A549 (cell line): ENCODE measurements at regions not wholly inside any gene's neighbourhood (a gene's known extent, or its start where the extent isn't known, plus 50 kb on each side); places are given as distances from the start of the nearest gene placed in this dataset.
"Not testable (repeated sequence)": the region's sequence is repeated elsewhere in the genome, so short reads cannot be mapped to it uniquely, and the experiment has no call there.

ENCODE experiments used
- ATAC-seq, 2 experiments: fragments of 200-7000 bp in 1 of 2; fragments of >200 bp in 1 of 2; cut with Nextera tagmentation in 1 of 2; cut with Tn5 transposase in 1 of 2; 3 replicates each; pipeline versions ENCODE4 v1.8.0 to v1.9.1; 2018 to 2020; ENCODE audit warnings: mild to moderate bottlenecking in 1 of 2, moderate library complexity in 1 of 2
- CTCF ChIA-PET: fragments of 300-600 bp; sonication (Branson Sonifier 250); formaldehyde crosslinking; extraction: SDS; loops from one replicate; lab custom pipeline; 2021; ENCODE audit warnings: antibody characterized with exemption, inconsistent platforms; lab: Yijun Ruan, JAX
- POLR2A ChIA-PET: fragments of 350-600 bp; formaldehyde crosslinking; extraction: SDS; loops from one replicate; lab custom pipeline; 2021; ENCODE audit warnings: antibody characterized with exemption, inconsistent platforms; lab: Yijun Ruan, JAX
- DNase-seq, 2 experiments: peaks; one replicate each; pipeline versions ENCODE4 v3.0.0 to v3.0.0-alpha.2; 2011 to 2016; ENCODE audit warnings: low read depth in 1 of 2, low spot score in 1 of 2
- FAIRE-seq: peaks from 2 replicates; lab custom pipeline; 2011; peaks lifted over from hg19 to GRCh38; lab: Jason Lieb, UNC
- H3K27ac ChIP-seq, 2 experiments: fragments of >200 bp; sonication (Bioruptor Twin); formaldehyde crosslinking; 3 replicates each; pipeline ENCODE4 v1.5.1; 2016 to 2017
- H3K4me1 ChIP-seq: fragments of >200 bp; sonication (Bioruptor Twin); formaldehyde crosslinking; 3 replicates; pipeline ENCODE4 v1.6.1; 2016
- H3K4me2 ChIP-seq: fragments of >200 bp; sonication (Bioruptor Twin); formaldehyde crosslinking; 3 replicates; pipeline ENCODE4 v1.6.1; 2016
- H3K4me3 ChIP-seq: fragments of >200 bp; sonication (Bioruptor Twin); formaldehyde crosslinking; 3 replicates; pipeline ENCODE4 v1.5.1; 2016
- H3K9me3 ChIP-seq: fragments of >200 bp; sonication (Bioruptor Twin); formaldehyde crosslinking; 3 replicates; pipeline ENCODE4 v1.6.1; 2016
- CBX2 ChIP-seq: fragments of 200-600 bp; sonication (generic); IDR thresholded peaks from 2 replicates; pipeline ENCODE4 v1.6.1; 2016; ENCODE audit warnings: low read depth, mild to moderate bottlenecking, borderline replicate concordance
- CBX8 ChIP-seq: fragments of 200-600 bp; sonication (generic); IDR thresholded peaks from 2 replicates; pipeline ENCODE4 v1.6.1; 2016
- CHD2 ChIP-seq: fragments of 150-350 bp; IDR thresholded peaks from 2 replicates; pipeline ENCODE4 v1.6.1; 2014; ENCODE audit warnings: low read length; ENCODE audit not compliant: partially characterized antibody
- EHF ChIP-seq: fragments of 250-450 bp; sonication (Bioruptor Pico); IDR thresholded peaks from 2 replicates; pipeline ENCODE4 v1.5.0; 2020; ENCODE audit warnings: mild to moderate bottlenecking
- EP300 ChIP-seq, 2 experiments: fragments of >200 bp; sonication (Bioruptor Twin); formaldehyde crosslinking; IDR thresholded peaks; 2 replicates in 1 of 2; 3 replicates in 1 of 2; pipeline ENCODE4 v1.6.1; 2016 to 2017
- ESRRA ChIP-seq: fragments of 150-350 bp; IDR thresholded peaks from 2 replicates; pipeline ENCODE4 v1.6.1; 2014; ENCODE audit warnings: mild to moderate bottlenecking, low read length, borderline replicate concordance
- GATA3 ChIP-seq: IDR thresholded peaks from 2 replicates; pipeline ENCODE4 v1.6.1; 2012; ENCODE audit warnings: borderline replicate concordance
- HOXA7 ChIP-seq: fragments of 250-450 bp; sonication (Bioruptor Pico); IDR thresholded peaks from 2 replicates; pipeline ENCODE4 v1.5.0; 2020; ENCODE audit warnings: mild to moderate bottlenecking, moderate library complexity
- HOXB5 ChIP-seq: fragments of 250-450 bp; sonication (Bioruptor Pico); IDR thresholded peaks from 2 replicates; pipeline ENCODE4 v1.5.0; 2020; ENCODE audit warnings: mild to moderate bottlenecking, moderate library complexity
- JUNB ChIP-seq: fragments of >200 bp; sonication (Bioruptor Twin); formaldehyde crosslinking; IDR thresholded peaks from 2 replicates; pipeline ENCODE4 v1.6.1; 2016
- KDM1A ChIP-seq: fragments of 200-600 bp; sonication (generic); IDR thresholded peaks from 2 replicates; pipeline ENCODE4 v1.6.1; 2016; ENCODE audit warnings: low read depth, mild to moderate bottlenecking
- KDM5A ChIP-seq: fragments of 200-600 bp; sonication (generic); IDR thresholded peaks from 2 replicates; pipeline ENCODE4 v1.6.1; 2016; ENCODE audit warnings: antibody characterized with exemption, mild to moderate bottlenecking
- MAFK ChIP-seq: fragments of 450-650 bp; IDR thresholded peaks from 2 replicates; pipeline ENCODE4 v1.6.1; 2014; ENCODE audit not compliant: partially characterized antibody
- MYC ChIP-seq: IDR thresholded peaks from 2 replicates; pipeline ENCODE4 v1.6.1; 2012; ENCODE audit warnings: mild to moderate bottlenecking, inconsistent platforms, low read length, improper control_type of control experiment, borderline replicate concordance
- NR3C1 ChIP-seq: fragments of >200 bp; sonication (Bioruptor Twin); formaldehyde crosslinking; IDR thresholded peaks from 3 replicates; pipeline ENCODE4 v1.6.1; 2017
- POLR2AphosphoS2 ChIP-seq: conservative IDR thresholded peaks from 2 replicates; pipeline ENCODE4 v1.6.1; 2012; ENCODE audit warnings: low read length, improper control_type of control experiment, inconsistent platforms
- RAD21 ChIP-seq, 2 experiments: fragments of >200 bp in 1 of 2; sonication (Bioruptor Twin) in 1 of 2; formaldehyde crosslinking in 1 of 2; IDR thresholded peaks in 1 of 2; conservative IDR thresholded peaks in 1 of 2; 2 replicates in 1 of 2; 3 replicates in 1 of 2; pipeline ENCODE4 v1.6.1; 2012 to 2018; ENCODE audit warnings: inconsistent platforms in 1 of 2
- RFX5 ChIP-seq: fragments of 450-650 bp; IDR thresholded peaks from 2 replicates; pipeline ENCODE4 v1.7.1; 2014; ENCODE audit warnings: antibody characterized with exemption, mild to moderate bottlenecking, moderate library complexity
- RNF2 ChIP-seq: fragments of 200-600 bp; sonication (generic); IDR thresholded peaks from 2 replicates; pipeline ENCODE4 v1.6.1; 2016; ENCODE audit warnings: low read depth, mild to moderate bottlenecking, antibody characterized with exemption, moderate library complexity, borderline replicate concordance
- SMC3 ChIP-seq: fragments of >200 bp; sonication (Bioruptor Twin); formaldehyde crosslinking; IDR thresholded peaks from 3 replicates; pipeline ENCODE4 v1.6.1; 2018; ENCODE audit warnings: inconsistent platforms
- TFCP2L1 ChIP-seq: fragments of 250-450 bp; sonication (Bioruptor Pico); IDR thresholded peaks from 2 replicates; pipeline ENCODE4 v1.5.0; 2021; ENCODE audit warnings: mild to moderate bottlenecking
- TP53 ChIP-seq: fragments of 250-450 bp; sonication (Bioruptor Pico); IDR thresholded peaks from 2 replicates; pipeline ENCODE4 v1.5.0; 2021; ENCODE audit warnings: mild to moderate bottlenecking, moderate library complexity
- ZC3H11A ChIP-seq: fragments of 450-650 bp; IDR thresholded peaks from 2 replicates; pipeline ENCODE4 v1.6.1; 2014; ENCODE audit warnings: antibody characterized with exemption, mild to moderate bottlenecking
- ZFP36 ChIP-seq: fragments of 450-650 bp; IDR thresholded peaks from 2 replicates; pipeline ENCODE4 v1.6.1; 2014; ENCODE audit warnings: borderline replicate concordance; ENCODE audit not compliant: partially characterized antibody
- ZSCAN20 ChIP-seq: fragments of 250-450 bp; sonication (Bioruptor Pico); IDR thresholded peaks from 2 replicates; pipeline ENCODE4 v1.8.0; 2022; ENCODE audit warnings: mild to moderate bottlenecking, moderate library complexity
- WGBS: methylation state at CpG from one replicate; pipeline ENCODE4 v1.1.6; 2017; ENCODE audit errors: missing lambda C conversion rate; 5-methylcytosine and 5-hydroxymethylcytosine counted together
- TF ChIP-seq, protein P1 (sequence below): fragments of 250-450 bp; sonication (Bioruptor Pico); IDR thresholded peaks from 2 replicates; pipeline ENCODE4 v1.5.0; 2021; ENCODE audit warnings: mild to moderate bottlenecking, moderate library complexity, borderline replicate concordance
- TF ChIP-seq, protein P2 (sequence below): fragments of 150-350 bp; IDR thresholded peaks from 2 replicates; pipeline ENCODE4 v1.6.1; 2014; ENCODE audit warnings: low read depth, mild to moderate bottlenecking, low read length
- TF ChIP-seq, protein P3 (sequence below): fragments of 200-600 bp; sonication (generic); IDR thresholded peaks from 2 replicates; pipeline ENCODE4 v1.6.1; 2016; ENCODE audit warnings: antibody characterized with exemption, mild to moderate bottlenecking, moderate library complexity

- ChIA-PET CTCF (no interaction called here), POLR2A (no interaction called here)
- no peaks in the 10 kb centered on the region for H3K4me1 ChIP-seq
- TF ChIP-seq SMC3 (no peak), RFX5 (no peak), MYC (no peak), RNF2 (no peak), ZFP36 (no peak), HOXB5 (CRISPR knock-in tag) (no peak), MAFK (no peak), TFCP2L1 (CRISPR knock-in tag) (no peak), POLR2AphosphoS2 (no peak), GATA3 (no peak), EP300 (IDR thresholded peaks at IDR 0.05) (no peak), NR3C1 (no peak), CBX8 (no peak), CBX2 (no peak), KDM1A (no peak), KDM5A (no peak)
- TF ChIP-seq, protein P1, sequence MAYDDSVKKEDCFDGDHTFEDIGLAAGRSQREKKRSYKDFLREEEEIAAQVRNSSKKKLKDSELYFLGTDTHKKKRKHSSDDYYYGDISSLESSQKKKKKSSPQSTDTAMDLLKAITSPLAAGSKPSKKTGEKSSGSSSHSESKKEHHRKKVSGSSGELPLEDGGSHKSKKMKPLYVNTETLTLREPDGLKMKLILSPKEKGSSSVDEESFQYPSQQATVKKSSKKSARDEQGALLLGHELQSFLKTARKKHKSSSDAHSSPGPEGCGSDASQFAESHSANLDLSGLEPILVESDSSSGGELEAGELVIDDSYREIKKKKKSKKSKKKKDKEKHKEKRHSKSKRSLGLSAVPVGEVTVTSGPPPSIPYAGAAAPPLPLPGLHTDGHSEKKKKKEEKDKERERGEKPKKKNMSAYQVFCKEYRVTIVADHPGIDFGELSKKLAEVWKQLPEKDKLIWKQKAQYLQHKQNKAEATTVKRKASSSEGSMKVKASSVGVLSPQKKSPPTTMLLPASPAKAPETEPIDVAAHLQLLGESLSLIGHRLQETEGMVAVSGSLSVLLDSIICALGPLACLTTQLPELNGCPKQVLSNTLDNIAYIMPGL, result no peak
- H3K27ac ChIP-seq, result no peak overlapping the region
- H3K4me3 ChIP-seq, result no peak overlapping the region
- 0% methylated on average over 2 of the region's 2 CpGs for WGBS
- DNase-seq (no peak), ATAC-seq (no peak), FAIRE-seq (no peak)
- no peak overlapping the region for H3K4me2 ChIP-seq
- H3K9me3 ChIP-seq, result no peaks in the 10 kb centered on the region
Measured at GRCh38 chr4:107419052-107419451, 301.0 kb downstream of the PAPSS1 start.

DNA sequence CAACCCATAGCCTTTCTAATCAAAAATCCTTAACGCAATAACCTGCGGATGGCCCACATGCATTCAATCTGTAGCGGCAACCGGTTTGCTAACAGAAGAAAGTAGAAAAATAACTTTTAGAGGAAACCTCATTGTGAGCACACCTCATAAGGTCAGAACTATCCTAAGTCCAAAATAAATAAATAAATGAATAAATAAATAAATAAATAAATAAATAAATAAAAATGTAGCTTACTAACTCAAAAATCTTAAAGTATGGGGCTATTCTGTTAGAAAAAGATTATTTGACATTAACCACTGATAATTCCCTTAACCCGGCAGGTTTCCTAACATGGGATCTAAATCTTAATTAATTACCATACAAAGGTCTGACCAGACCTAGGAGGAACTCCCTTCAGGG is 304.5 kb downstream of the PAPSS1 start:
- FAIRE-seq, H3K4me1 ChIP-seq, H3K27ac ChIP-seq, CTCF ChIA-PET, ATAC-seq, DNase-seq, H3K4me2 ChIP-seq, POLR2A ChIA-PET, H3K9me3 ChIP-seq, H3K4me3 ChIP-seq: not testable (repeated sequence)
- TF ChIP-seq ZC3H11A, result peak; percentile 39; the same call in 1 of the 2 replicates
- 83% methylated on average over 5 of the region's 5 CpGs for WGBS

GRCh38 chr4:107409872-107410271 is 310.2 kb downstream of the PAPSS1 start:
- WGBS, result 2% methylated on average over 3 of the region's 7 CpGs
- H3K4me1 ChIP-seq, H3K4me3 ChIP-seq, H3K27ac ChIP-seq, POLR2A ChIA-PET, ATAC-seq, FAIRE-seq, H3K4me2 ChIP-seq, DNase-seq, CTCF ChIA-PET, H3K9me3 ChIP-seq: not testable (repeated sequence)

DNA sequence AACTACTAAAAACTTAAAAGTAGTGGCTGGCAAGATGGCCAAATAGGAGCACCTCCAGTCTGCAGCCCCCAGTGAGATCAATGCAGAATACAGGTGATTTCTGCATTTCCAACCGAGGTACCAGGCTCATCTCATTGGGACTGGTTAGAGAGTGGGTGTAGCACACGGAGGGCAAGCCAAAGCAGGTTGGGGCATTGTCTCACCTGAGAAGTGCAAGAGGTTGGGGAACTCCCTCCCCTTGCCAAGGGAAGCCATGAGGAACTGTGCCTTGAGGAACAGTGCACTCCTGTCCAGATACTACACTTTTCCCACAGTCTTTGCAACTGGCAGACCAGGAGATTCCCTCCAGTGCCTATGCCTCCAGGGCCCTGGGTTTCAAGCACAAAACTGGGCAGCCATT is 311.1 kb downstream of the PAPSS1 start:
- Histone ChIP-seq H3K4me3 (no peak overlapping the region), H3K9me3 (no peaks in the 10 kb centered on the region), H3K4me2 (no peak overlapping the region), H3K27ac (no peak overlapping the region), H3K4me1 (no peaks in the 10 kb centered on the region)
- ATAC-seq, result no peak
- 3% methylated on average over 2 of the region's 2 CpGs for WGBS
- DNase-seq, result no peak
- POLR2A ChIA-PET, result no interaction called here
- FAIRE-seq, result no peak
- CTCF ChIA-PET, result interaction anchor here (0.7 kb wide), 1 partner anchor 58 kb away, joined by 9 read pairs; no protein-coding TSS in a partner anchor
- TF ChIP-seq ESRRA, result no peak
- TF ChIP-seq EHF (CRISPR knock-in tag), result no peak
- no peak for TF ChIP-seq RAD21 (conservative IDR thresholded peaks at IDR 0.05 in 1 of 2, IDR thresholded peaks at IDR 0.05 in 1 of 2)
- TF ChIP-seq JUNB, result no peak
- TF ChIP-seq, protein P2, sequence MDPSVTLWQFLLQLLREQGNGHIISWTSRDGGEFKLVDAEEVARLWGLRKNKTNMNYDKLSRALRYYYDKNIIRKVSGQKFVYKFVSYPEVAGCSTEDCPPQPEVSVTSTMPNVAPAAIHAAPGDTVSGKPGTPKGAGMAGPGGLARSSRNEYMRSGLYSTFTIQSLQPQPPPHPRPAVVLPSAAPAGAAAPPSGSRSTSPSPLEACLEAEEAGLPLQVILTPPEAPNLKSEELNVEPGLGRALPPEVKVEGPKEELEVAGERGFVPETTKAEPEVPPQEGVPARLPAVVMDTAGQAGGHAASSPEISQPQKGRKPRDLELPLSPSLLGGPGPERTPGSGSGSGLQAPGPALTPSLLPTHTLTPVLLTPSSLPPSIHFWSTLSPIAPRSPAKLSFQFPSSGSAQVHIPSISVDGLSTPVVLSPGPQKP, result no peak
- no peak for TF ChIP-seq HOXA7 (CRISPR knock-in tag)
- TF ChIP-seq RNF2, result no peak
- no peak for TF ChIP-seq CHD2
- TF ChIP-seq ZSCAN20 (CRISPR knock-in tag), result no peak
- TF ChIP-seq TP53, result no peak
- TF ChIP-seq, protein P3, sequence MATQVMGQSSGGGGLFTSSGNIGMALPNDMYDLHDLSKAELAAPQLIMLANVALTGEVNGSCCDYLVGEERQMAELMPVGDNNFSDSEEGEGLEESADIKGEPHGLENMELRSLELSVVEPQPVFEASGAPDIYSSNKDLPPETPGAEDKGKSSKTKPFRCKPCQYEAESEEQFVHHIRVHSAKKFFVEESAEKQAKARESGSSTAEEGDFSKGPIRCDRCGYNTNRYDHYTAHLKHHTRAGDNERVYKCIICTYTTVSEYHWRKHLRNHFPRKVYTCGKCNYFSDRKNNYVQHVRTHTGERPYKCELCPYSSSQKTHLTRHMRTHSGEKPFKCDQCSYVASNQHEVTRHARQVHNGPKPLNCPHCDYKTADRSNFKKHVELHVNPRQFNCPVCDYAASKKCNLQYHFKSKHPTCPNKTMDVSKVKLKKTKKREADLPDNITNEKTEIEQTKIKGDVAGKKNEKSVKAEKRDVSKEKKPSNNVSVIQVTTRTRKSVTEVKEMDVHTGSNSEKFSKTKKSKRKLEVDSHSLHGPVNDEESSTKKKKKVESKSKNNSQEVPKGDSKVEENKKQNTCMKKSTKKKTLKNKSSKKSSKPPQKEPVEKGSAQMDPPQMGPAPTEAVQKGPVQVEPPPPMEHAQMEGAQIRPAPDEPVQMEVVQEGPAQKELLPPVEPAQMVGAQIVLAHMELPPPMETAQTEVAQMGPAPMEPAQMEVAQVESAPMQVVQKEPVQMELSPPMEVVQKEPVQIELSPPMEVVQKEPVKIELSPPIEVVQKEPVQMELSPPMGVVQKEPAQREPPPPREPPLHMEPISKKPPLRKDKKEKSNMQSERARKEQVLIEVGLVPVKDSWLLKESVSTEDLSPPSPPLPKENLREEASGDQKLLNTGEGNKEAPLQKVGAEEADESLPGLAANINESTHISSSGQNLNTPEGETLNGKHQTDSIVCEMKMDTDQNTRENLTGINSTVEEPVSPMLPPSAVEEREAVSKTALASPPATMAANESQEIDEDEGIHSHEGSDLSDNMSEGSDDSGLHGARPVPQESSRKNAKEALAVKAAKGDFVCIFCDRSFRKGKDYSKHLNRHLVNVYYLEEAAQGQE, result no peak
